PC-9 (cell line): ENCODE measurements at regions not wholly inside any gene's neighbourhood (a gene's known extent, or its start where the extent isn't known, plus 50 kb on each side); places are given as distances from the start of the nearest gene placed in this dataset.

Experiments
- CTCF ChIP-seq: fragments of 200-600 bp; sonication (generic); conservative IDR thresholded peaks from 2 replicates; pipeline ENCODE4 v1.6.1; 2017; ENCODE audit warnings: mixed run types, antibody characterized with exemption, mild to moderate bottlenecking, moderate library complexity
- EZH2 ChIP-seq: fragments of 200-600 bp; sonication (generic); IDR thresholded peaks from 2 replicates; pipeline ENCODE4 v1.8.0; 2017; ENCODE audit warnings: antibody characterized with exemption, low read depth

GRCh38 chr5:174312270-174312617 lies 266.7 kb downstream of the NSG2 start:
- TF ChIP-seq CTCF (no peak; the same call in 1 of the 2 replicates), EZH2 (no peak)
